H1 (cell line): ENCODE measurements at regions not wholly inside any gene's neighbourhood (a gene's known extent, or its start where the extent isn't known, plus 50 kb on each side); places are given as distances from the start of the nearest gene placed in this dataset.

ENCODE experiments used
- CTCF ChIA-PET: fragments of 300-600 bp; sonication (Branson Sonifier 250); formaldehyde crosslinking; loops from one replicate; lab custom pipeline; 2021; ENCODE audit not compliant: partially characterized antibody; lab: Charles Lee
- POLR2A ChIA-PET: fragments of 300-600 bp; sonication (Branson Sonifier 250); formaldehyde crosslinking; loops from one replicate; lab custom pipeline; 2021; ENCODE audit warnings: inconsistent platforms; ENCODE audit not compliant: partially characterized antibody; lab: Charles Lee
- DNase-seq, 2 experiments: peaks; one replicate each; pipeline versions ENCODE4 v3.0.0 to v3.0.0-alpha.2; 2010 to 2022; ENCODE audit warnings: low spot score in 2 of 2, low read depth in 1 of 2, mixed read lengths in 1 of 2
- FAIRE-seq: peaks from 2 replicates; lab custom pipeline; 2011; peaks lifted over from hg19 to GRCh38; lab: Jason Lieb, UNC
- H2AFZ ChIP-seq: 2 replicates; pipeline ENCODE4 v1.8.1; 2012; ENCODE audit warnings: low read length, inconsistent platforms
- H2AK5ac ChIP-seq: 2 replicates; pipeline ENCODE4 v1.6.1; 2013; ENCODE audit warnings: low read depth, low read length
- H2BK120ac ChIP-seq: replicated peaks from 2 replicates; pipeline ENCODE3; 2013; ENCODE audit warnings: low read depth, low read length, inconsistent platforms
- H2BK12ac ChIP-seq: 2 replicates; pipeline ENCODE4 v1.6.1; 2013; ENCODE audit warnings: low read depth, low read length
- H2BK15ac ChIP-seq: 2 replicates; pipeline ENCODE4 v1.6.1; 2013; ENCODE audit warnings: low read length
- H2BK20ac ChIP-seq: 2 replicates; pipeline ENCODE4 v1.6.1; 2013; ENCODE audit warnings: low read length
- H2BK5ac ChIP-seq: 2 replicates; pipeline ENCODE4 v1.6.1; 2013; ENCODE audit warnings: low read depth, low read length
- H3K14ac ChIP-seq: 2 replicates; pipeline ENCODE4 v1.6.1; 2013; ENCODE audit warnings: inconsistent platforms; ENCODE audit not compliant: insufficient read length
- H3K18ac ChIP-seq: 2 replicates; pipeline ENCODE4 v1.6.1; 2013; ENCODE audit warnings: low read length; ENCODE audit errors: extremely low read depth
- H3K23ac ChIP-seq: 2 replicates; pipeline ENCODE4 v1.6.1; 2013; ENCODE audit warnings: inconsistent platforms; ENCODE audit not compliant: insufficient read length
- H3K23me2 ChIP-seq: 2 replicates; pipeline ENCODE4 v1.6.1; 2013; ENCODE audit warnings: low read depth, low read length
- H3K27ac ChIP-seq: 2 replicates; pipeline ENCODE4 v1.6.1; 2011; ENCODE audit warnings: low read depth, low read length, inconsistent platforms
- H3K27me3 ChIP-seq, 4 experiments: replicated peaks in 1 of 4; 1 replicate in 1 of 4; 2 replicates in 3 of 4; pipeline versions ENCODE4 v1.6.1 to v1.8.1; 2011 to 2013; ENCODE audit warnings: low read length in 3 of 4, mild to moderate bottlenecking in 3 of 4, inconsistent platforms in 2 of 4, mixed read lengths in 2 of 4, moderate library complexity in 1 of 4; ENCODE audit not compliant: control insufficient read depth in 3 of 4, insufficient read depth in 3 of 4; ENCODE audit errors: extremely low read depth in 1 of 4
- H3K36me3 ChIP-seq, 4 experiments: 2 replicates each; pipeline versions ENCODE4 v1.6.1 to v1.8.1; 2011 to 2013; ENCODE audit warnings: mild to moderate bottlenecking in 4 of 4, low read length in 3 of 4, moderate library complexity in 2 of 4, control low read depth in 1 of 4, inconsistent platforms in 1 of 4; ENCODE audit not compliant: insufficient read depth in 4 of 4, control insufficient read depth in 2 of 4
- H3K4ac ChIP-seq: replicated peaks from 2 replicates; pipeline ENCODE3; 2013; ENCODE audit warnings: low read length, low read depth, mixed read lengths, inconsistent platforms; ENCODE audit not compliant: insufficient read length
- H3K4me1 ChIP-seq, 4 experiments: replicated peaks in 1 of 4; 1 replicate in 1 of 4; 2 replicates in 3 of 4; pipeline versions ENCODE4 v1.6.1 to v1.8.1; 2011 to 2013; ENCODE audit warnings: low read length in 3 of 4, inconsistent platforms in 2 of 4, mixed read lengths in 1 of 4; ENCODE audit not compliant: insufficient read depth in 4 of 4, control insufficient read depth in 3 of 4
- H3K4me2 ChIP-seq, 2 experiments: 2 replicates each; pipeline versions ENCODE4 v1.6.1 to v1.8.1; 2011 to 2013; ENCODE audit warnings: low read depth in 2 of 2, low read length in 2 of 2, control low read depth in 1 of 2, inconsistent platforms in 1 of 2, mild to moderate bottlenecking in 1 of 2; ENCODE audit not compliant: insufficient read depth in 1 of 2
- H3K4me3 ChIP-seq, 4 experiments: fragments of 200-600, 300-600 bp in 1 of 4; sonication (generic), shearing (Covaris generic), sonication (Bioruptor Twin) in 1 of 4; 2 replicates each; pipeline versions ENCODE4 v1.5.1 to v1.8.1; 2011 to 2016; ENCODE audit warnings: low read length in 4 of 4, low read depth in 3 of 4, control low read depth in 2 of 4, inconsistent platforms in 2 of 4, mild to moderate bottlenecking in 2 of 4, mixed read lengths in 1 of 4, moderate library complexity in 1 of 4; ENCODE audit not compliant: insufficient read depth in 2 of 4; ENCODE audit errors: extremely low read depth in 1 of 4
- H3K56ac ChIP-seq: replicated peaks from 2 replicates; pipeline ENCODE3; 2013; ENCODE audit warnings: low read depth, mild to moderate bottlenecking, mixed read lengths, low read length, inconsistent platforms; ENCODE audit not compliant: insufficient read length
- H3K79me1 ChIP-seq: 2 replicates; pipeline ENCODE4 v1.6.1; 2013; ENCODE audit warnings: low read depth, low read length, control low read depth
- H3K79me2 ChIP-seq, 2 experiments: 2 replicates each; pipeline versions ENCODE4 v1.6.1 to v1.8.1; 2012 to 2013; ENCODE audit warnings: low read length in 2 of 2, mild to moderate bottlenecking in 2 of 2, inconsistent platforms in 1 of 2; ENCODE audit not compliant: insufficient read depth in 2 of 2, control insufficient read depth in 1 of 2
- H3K9ac ChIP-seq, 4 experiments: replicated peaks in 1 of 4; 1 replicate in 1 of 4; 2 replicates in 3 of 4; pipeline versions ENCODE4 v1.6.1 to v1.8.1; 2011 to 2013; ENCODE audit warnings: low read depth in 3 of 4, low read length in 3 of 4, control low read depth in 2 of 4, mild to moderate bottlenecking in 2 of 4, moderate library complexity in 2 of 4, inconsistent platforms in 1 of 4; ENCODE audit errors: extremely low read depth in 1 of 4
- H3K9me3 ChIP-seq, 2 experiments: 2 replicates each; pipeline versions ENCODE4 v1.6.1 to v1.8.1; 2012 to 2013; ENCODE audit warnings: mild to moderate bottlenecking in 2 of 2, moderate library complexity in 2 of 2, control low read depth in 1 of 2, inconsistent platforms in 1 of 2, low read depth in 1 of 2, low read length in 1 of 2, mixed read lengths in 1 of 2; ENCODE audit not compliant: insufficient read depth in 2 of 2
- H4K20me1 ChIP-seq, 2 experiments: replicated peaks in 1 of 2; 2 replicates each; pipeline versions ENCODE3 to v1.8.1; 2011 to 2013; ENCODE audit warnings: inconsistent platforms in 2 of 2, low read length in 2 of 2, mild to moderate bottlenecking in 1 of 2; ENCODE audit not compliant: insufficient read depth in 2 of 2, control insufficient read depth in 1 of 2
- H4K5ac ChIP-seq: 2 replicates; pipeline ENCODE4 v1.6.1; 2013; ENCODE audit warnings: low read length, low read depth, mixed read lengths, inconsistent platforms; ENCODE audit not compliant: insufficient read length
- H4K8ac ChIP-seq: 2 replicates; pipeline ENCODE4 v1.8.0; 2013; ENCODE audit warnings: mild to moderate bottlenecking, moderate library complexity, low read length, inconsistent platforms; ENCODE audit not compliant: insufficient read depth; ENCODE audit errors: extremely low read depth
- H4K91ac ChIP-seq: replicated peaks from 2 replicates; pipeline ENCODE3; 2013; ENCODE audit warnings: low read length, mixed read lengths, inconsistent platforms; ENCODE audit not compliant: insufficient read length
- EGR1 ChIP-seq: IDR thresholded peaks from 2 replicates; pipeline ENCODE4 v1.6.1; 2011; ENCODE audit warnings: low read depth, low read length, borderline replicate concordance
- EP300 ChIP-seq, 2 experiments: IDR thresholded peaks; 1 replicate in 1 of 2; 2 replicates in 1 of 2; pipeline ENCODE4 v1.6.1; 2011 to 2012; ENCODE audit warnings: low read depth in 2 of 2, low read length in 2 of 2, mild to moderate bottlenecking in 2 of 2, borderline replicate concordance in 1 of 2, inconsistent platforms in 1 of 2, moderate library complexity in 1 of 2
- EZH2 ChIP-seq: fragments of 200-600 bp; sonication (generic); IDR thresholded peaks from 2 replicates; pipeline ENCODE4 v1.7.1; 2012; ENCODE audit warnings: low read depth, mild to moderate bottlenecking, moderate library complexity, low read length, inconsistent platforms; ENCODE audit not compliant: severe bottlenecking
- KDM1A ChIP-seq: fragments of 200-600, 300-600 bp; sonication (generic); IDR thresholded peaks from 2 replicates; pipeline ENCODE4 v1.7.1; 2016; ENCODE audit warnings: mild to moderate bottlenecking, low read length, borderline replicate concordance
- MAX ChIP-seq: IDR thresholded peaks from 2 replicates; pipeline ENCODE4 v1.6.1; 2012; ENCODE audit warnings: inconsistent platforms
- SRF ChIP-seq: IDR thresholded peaks from 2 replicates; pipeline ENCODE4 v1.6.1; 2011; ENCODE audit warnings: mild to moderate bottlenecking, low read depth, low read length, moderate library complexity
- TEAD4 ChIP-seq: IDR thresholded peaks from 2 replicates; pipeline ENCODE4 v1.6.1; 2012; ENCODE audit warnings: low read depth, low read length, inconsistent platforms, mixed read lengths
- WGBS, 2 experiments: shearing (Covaris generic) in 1 of 2; methylation state at CpG; one replicate each; pipeline versions ENCODE4 v1.1.6 to v1.1.7; 2013 to 2015; ENCODE audit warnings: low lambda C conversion rate in 2 of 2, mixed read lengths in 2 of 2, inconsistent platforms in 1 of 2, low coverage in 1 of 2, missing lambda C conversion rate in 1 of 2; ENCODE audit not compliant: insufficient replicate concordance in 2 of 2, insufficient coverage in 1 of 2, insufficient read length in 1 of 2; ENCODE audit errors: extremely low coverage in 1 of 2, missing lambda C conversion rate in 1 of 2; 5-methylcytosine and 5-hydroxymethylcytosine counted together
- TF ChIP-seq, protein P1 (sequence below): IDR thresholded peaks from 2 replicates; pipeline ENCODE4 v1.6.1; 2012; ENCODE audit warnings: low read length, inconsistent platforms
- TF ChIP-seq, protein P2 (sequence below), 3 experiments: IDR thresholded peaks; 1 replicate in 2 of 3; 2 replicates in 1 of 3; pipeline versions ENCODE4 v1.5.1 to v1.6.1; 2011; ENCODE audit warnings: low read length in 3 of 3, mild to moderate bottlenecking in 3 of 3, inconsistent platforms in 2 of 3, low read depth in 1 of 3, moderate library complexity in 1 of 3; ENCODE audit not compliant: insufficient read depth in 1 of 3; ENCODE audit errors: control extremely low read depth in 1 of 3

DNA sequence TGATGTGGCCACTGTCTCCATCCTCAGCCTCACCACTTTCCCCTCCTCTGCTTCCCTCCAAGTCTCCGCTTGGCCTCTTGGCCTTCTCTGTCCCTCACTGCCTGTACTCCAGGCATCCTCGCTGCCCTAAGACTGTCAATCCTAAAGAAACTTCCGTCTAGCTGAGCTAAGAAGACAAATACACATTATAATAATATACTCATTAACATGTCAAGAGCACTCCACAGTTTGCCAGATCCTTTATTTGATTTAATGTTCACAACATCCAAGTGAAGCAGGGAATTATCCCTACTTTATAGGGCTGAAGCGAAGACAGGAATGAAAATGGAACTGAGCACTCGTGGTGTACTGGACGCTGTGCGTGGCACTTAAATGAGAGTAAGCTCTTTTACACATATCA is 72.4 kb upstream of the SLC22A23 start:
- no peak overlapping the region for H3K27ac ChIP-seq
- no peak overlapping the region for H3K18ac ChIP-seq
- H3K79me1 ChIP-seq = no peaks in the 10 kb centered on the region
- H3K14ac ChIP-seq = no peak overlapping the region
- no peak overlapping the region for H2BK12ac ChIP-seq
- no peak overlapping the region for H4K91ac ChIP-seq
- H4K20me1 ChIP-seq = no peaks in the 10 kb centered on the region
- H2BK20ac ChIP-seq = no peak overlapping the region
- no peak overlapping the region for H2AK5ac ChIP-seq
- no peaks in the 10 kb centered on the region for H3K9me3 ChIP-seq
- no peak overlapping the region for H2BK120ac ChIP-seq
- 91% methylated on average over 7 of the region's 7 CpGs; no CpG with 5 or more reads in 1 of the 2 experiments for WGBS, 2 experiments
- H3K79me2 ChIP-seq = no peaks in the 10 kb centered on the region
- H3K23ac ChIP-seq = no peak overlapping the region
- H3K27me3 ChIP-seq = peaks cover 0 to 2% (median 0%) of the 10 kb centered on the region in 4 experiments; a peak in 1 of 7 replicates
- H2BK15ac ChIP-seq = no peak overlapping the region
- ChIA-PET POLR2A (no interaction called here), CTCF (interaction anchor here (0.6 to 3.2 kb wide), 4 partner anchors 9 to 265 kb away, joined by 4 to 11 read pairs (median 4); no protein-coding TSS in a partner anchor)
- H3K4me1 ChIP-seq = peaks cover 0 to 9% (median 3%) of the 10 kb centered on the region in 4 experiments; a peak in 3 of 7 replicates
- no peak overlapping the region for H4K5ac ChIP-seq
- H3K36me3 ChIP-seq = no peaks in the 10 kb centered on the region
- DNase-seq (no peak), FAIRE-seq (no peak)
- H2BK5ac ChIP-seq = no peak overlapping the region
- H3K23me2 ChIP-seq = no peaks in the 10 kb centered on the region
- no peak overlapping the region for H2AFZ ChIP-seq
- no peak overlapping the region for H3K4ac ChIP-seq
- no peak overlapping the region for H3K56ac ChIP-seq
- H4K8ac ChIP-seq = no peak overlapping the region
- no peak overlapping the region for H3K9ac ChIP-seq
- no peak overlapping the region for H3K4me3 ChIP-seq
- H3K4me2 ChIP-seq = no peak overlapping the region
- TF ChIP-seq, protein P1, sequence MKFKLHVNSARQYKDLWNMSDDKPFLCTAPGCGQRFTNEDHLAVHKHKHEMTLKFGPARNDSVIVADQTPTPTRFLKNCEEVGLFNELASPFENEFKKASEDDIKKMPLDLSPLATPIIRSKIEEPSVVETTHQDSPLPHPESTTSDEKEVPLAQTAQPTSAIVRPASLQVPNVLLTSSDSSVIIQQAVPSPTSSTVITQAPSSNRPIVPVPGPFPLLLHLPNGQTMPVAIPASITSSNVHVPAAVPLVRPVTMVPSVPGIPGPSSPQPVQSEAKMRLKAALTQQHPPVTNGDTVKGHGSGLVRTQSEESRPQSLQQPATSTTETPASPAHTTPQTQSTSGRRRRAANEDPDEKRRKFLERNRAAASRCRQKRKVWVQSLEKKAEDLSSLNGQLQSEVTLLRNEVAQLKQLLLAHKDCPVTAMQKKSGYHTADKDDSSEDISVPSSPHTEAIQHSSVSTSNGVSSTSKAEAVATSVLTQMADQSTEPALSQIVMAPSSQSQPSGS = no peak
- TF ChIP-seq, protein P2, sequence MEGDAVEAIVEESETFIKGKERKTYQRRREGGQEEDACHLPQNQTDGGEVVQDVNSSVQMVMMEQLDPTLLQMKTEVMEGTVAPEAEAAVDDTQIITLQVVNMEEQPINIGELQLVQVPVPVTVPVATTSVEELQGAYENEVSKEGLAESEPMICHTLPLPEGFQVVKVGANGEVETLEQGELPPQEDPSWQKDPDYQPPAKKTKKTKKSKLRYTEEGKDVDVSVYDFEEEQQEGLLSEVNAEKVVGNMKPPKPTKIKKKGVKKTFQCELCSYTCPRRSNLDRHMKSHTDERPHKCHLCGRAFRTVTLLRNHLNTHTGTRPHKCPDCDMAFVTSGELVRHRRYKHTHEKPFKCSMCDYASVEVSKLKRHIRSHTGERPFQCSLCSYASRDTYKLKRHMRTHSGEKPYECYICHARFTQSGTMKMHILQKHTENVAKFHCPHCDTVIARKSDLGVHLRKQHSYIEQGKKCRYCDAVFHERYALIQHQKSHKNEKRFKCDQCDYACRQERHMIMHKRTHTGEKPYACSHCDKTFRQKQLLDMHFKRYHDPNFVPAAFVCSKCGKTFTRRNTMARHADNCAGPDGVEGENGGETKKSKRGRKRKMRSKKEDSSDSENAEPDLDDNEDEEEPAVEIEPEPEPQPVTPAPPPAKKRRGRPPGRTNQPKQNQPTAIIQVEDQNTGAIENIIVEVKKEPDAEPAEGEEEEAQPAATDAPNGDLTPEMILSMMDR (IDR thresholded peaks at IDR 0.05; ENCODE audit: control extremely low read depth in 1 of 3, insufficient read depth in 1 of 3, low read depth in 1 of 3, low read length in 3 of 3) = no peak
- TF ChIP-seq EZH2 (no peak), TEAD4 (no peak), EP300 (IDR thresholded peaks at IDR 0.05; ENCODE audit: borderline replicate concordance in 1 of 2, low read depth in 2 of 2, low read length in 2 of 2) (no peak), KDM1A (no peak), MAX (no peak), SRF (no peak), EGR1 (no peak)
